ENCODE measurements at regions not wholly inside any gene's neighbourhood (a gene's known extent, or its start where the extent isn't known, plus 50 kb on each side); places are given as distances from the start of the nearest gene placed in this dataset.

GRCh38 chr13:83221256-83221655 lies 661.0 kb downstream of the SLITRK1 start:
- POLR2A ChIA-PET = no interaction called here
- no peaks in the 10 kb centered on the region for H3K27me3 ChIP-seq (replicated peaks in 2 of 5; ENCODE audit: control insufficient read depth in 4 of 5, insufficient read depth in 5 of 5, low read length in 4 of 5)
- H3K9me3 ChIP-seq (ENCODE audit: control extremely low read depth in 1 of 5, control insufficient read depth in 4 of 5, insufficient read depth in 2 of 5, low read depth in 1 of 5, low read length in 4 of 5) = no peaks in the 10 kb centered on the region
- peaks cover 0 to 2% (median 0%) of the 10 kb centered on the region in 4 experiments for H3K4me1 ChIP-seq (ENCODE audit: control extremely low read depth in 1 of 4, control insufficient read depth in 4 of 4, insufficient read depth in 4 of 4, low read length in 3 of 4)
- no peak overlapping the region for H3K27ac ChIP-seq (ENCODE audit: insufficient read depth in 1 of 2, low read depth in 1 of 2, low read length in 2 of 2, poor library complexity in 1 of 2, severe bottlenecking in 2 of 2)
- peak; percentile 9 to 36 (median 36) for DNase-seq
- no peak overlapping the region for H3K4me3 ChIP-seq (ENCODE audit: control insufficient read depth in 1 of 7, extremely low read depth in 1 of 7, insufficient read depth in 4 of 7, low read depth in 2 of 7, low read length in 6 of 7)
- 89% methylated on average over 1 of the region's 1 CpG for WGBS (ENCODE audit: insufficient coverage)
- H3K36me3 ChIP-seq (ENCODE audit: control insufficient read depth in 4 of 4, insufficient read depth in 4 of 4, low read length in 3 of 4) = no peaks in the 10 kb centered on the region
- CTCF ChIA-PET = interaction anchor here (0.7 kb wide), 1 partner anchor 1388 kb away, joined by 3 read pairs; no protein-coding TSS in a partner anchor

DNA sequence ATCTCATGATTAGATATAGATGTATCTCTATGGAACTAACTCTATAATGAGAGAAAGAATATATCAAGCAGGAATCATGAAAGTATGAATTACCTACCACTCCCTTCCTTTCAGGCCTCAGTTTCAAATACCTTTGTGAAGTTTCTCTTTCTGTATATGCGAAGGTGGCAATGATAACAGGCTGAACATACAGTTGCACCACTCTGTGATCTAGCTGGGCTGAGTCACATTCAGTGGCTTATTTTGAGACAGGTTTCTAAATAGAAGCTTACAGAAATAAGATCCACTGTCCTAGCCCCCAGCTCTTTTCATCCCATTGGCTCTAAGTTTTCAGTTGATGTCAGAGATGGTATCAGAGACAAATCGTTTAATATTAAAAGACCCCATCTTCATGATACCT lies 662.0 kb downstream of the SLITRK1 start:
- 100% methylated on average over 1 of the region's 2 CpGs for WGBS (ENCODE audit: insufficient coverage)
- Histone ChIP-seq H3K36me3 (ENCODE audit: control insufficient read depth in 4 of 4, insufficient read depth in 4 of 4, low read length in 3 of 4) (no peaks in the 10 kb centered on the region), H3K4me3 (ENCODE audit: control insufficient read depth in 1 of 7, extremely low read depth in 1 of 7, insufficient read depth in 4 of 7, low read depth in 2 of 7, low read length in 6 of 7) (no peak overlapping the region), H3K4me1 (ENCODE audit: control extremely low read depth in 1 of 4, control insufficient read depth in 4 of 4, insufficient read depth in 4 of 4, low read length in 3 of 4) (peaks cover 0 to 2% (median 0%) of the 10 kb centered on the region in 4 experiments), H3K27ac (ENCODE audit: insufficient read depth in 1 of 2, low read depth in 1 of 2, low read length in 2 of 2, poor library complexity in 1 of 2, severe bottlenecking in 2 of 2) (no peak overlapping the region), H3K9me3 (ENCODE audit: control extremely low read depth in 1 of 5, control insufficient read depth in 4 of 5, insufficient read depth in 2 of 5, low read depth in 1 of 5, low read length in 4 of 5) (no peaks in the 10 kb centered on the region), H3K27me3 (replicated peaks in 2 of 5; ENCODE audit: control insufficient read depth in 4 of 5, insufficient read depth in 5 of 5, low read length in 4 of 5) (no peaks in the 10 kb centered on the region)
- no peak for DNase-seq
- ChIA-PET POLR2A (no interaction called here), CTCF (no interaction called here)

GRCh38 chr13:83219832-83220231 lies 662.4 kb downstream of the SLITRK1 start:
- H3K27me3 ChIP-seq (replicated peaks in 2 of 5; ENCODE audit: control insufficient read depth in 4 of 5, insufficient read depth in 5 of 5, low read length in 4 of 5) = no peaks in the 10 kb centered on the region
- H3K36me3 ChIP-seq (ENCODE audit: control insufficient read depth in 4 of 4, insufficient read depth in 4 of 4, low read length in 3 of 4) = no peaks in the 10 kb centered on the region
- no peak overlapping the region for H3K4me3 ChIP-seq (ENCODE audit: control insufficient read depth in 1 of 7, extremely low read depth in 1 of 7, insufficient read depth in 4 of 7, low read depth in 2 of 7, low read length in 6 of 7)
- CTCF ChIA-PET = no interaction called here
- H3K9me3 ChIP-seq (ENCODE audit: control extremely low read depth in 1 of 5, control insufficient read depth in 4 of 5, insufficient read depth in 2 of 5, low read depth in 1 of 5, low read length in 4 of 5) = no peaks in the 10 kb centered on the region
- POLR2A ChIA-PET = no interaction called here
- H3K4me1 ChIP-seq (ENCODE audit: control extremely low read depth in 1 of 4, control insufficient read depth in 4 of 4, insufficient read depth in 4 of 4, low read length in 3 of 4) = peaks cover 0 to 2% (median 0%) of the 10 kb centered on the region in 4 experiments
- 96% methylated on average over 3 of the region's 3 CpGs for WGBS (ENCODE audit: insufficient coverage)
- no peak for DNase-seq
- no peak overlapping the region for H3K27ac ChIP-seq (ENCODE audit: insufficient read depth in 1 of 2, low read depth in 1 of 2, low read length in 2 of 2, poor library complexity in 1 of 2, severe bottlenecking in 2 of 2)

DNA sequence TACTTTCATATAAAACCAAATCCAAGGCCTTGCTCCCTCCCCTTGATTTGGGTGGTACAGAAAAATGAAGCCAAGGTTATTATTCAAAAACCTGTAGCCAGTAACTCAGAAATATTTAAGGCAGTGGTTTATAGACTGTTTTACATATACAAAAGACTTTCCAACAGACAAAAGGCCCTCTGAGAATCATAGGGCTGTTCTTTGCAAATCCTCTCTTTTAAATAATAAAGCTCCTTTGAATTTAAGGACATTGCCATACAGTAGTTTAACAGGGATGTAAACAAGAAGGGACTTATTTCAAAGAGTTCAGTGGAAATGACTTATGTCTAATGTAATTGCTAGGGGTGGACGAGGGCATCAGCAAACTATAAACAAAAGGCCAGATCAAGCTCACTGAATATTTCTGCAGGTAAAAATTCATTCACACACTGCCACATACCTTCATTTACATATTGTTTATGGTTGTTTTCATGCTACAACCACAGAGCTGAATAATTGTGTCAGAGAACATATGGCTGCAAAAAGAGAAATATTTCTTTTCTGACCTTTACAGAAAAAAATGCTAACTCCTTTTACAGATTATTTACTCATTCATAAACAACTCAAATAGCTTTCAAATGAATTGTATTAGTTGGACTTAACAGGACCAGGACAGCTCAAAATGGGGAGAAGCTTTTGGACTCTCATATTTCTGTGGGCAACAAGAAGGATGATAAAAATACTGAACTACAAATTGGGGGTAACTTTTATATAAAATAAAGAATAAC lies 665.6 kb downstream of the SLITRK1 start:
- no peak for DNase-seq
- H3K27me3 ChIP-seq (replicated peaks in 2 of 5; ENCODE audit: control insufficient read depth in 4 of 5, insufficient read depth in 5 of 5, low read length in 4 of 5) = no peaks in the 10 kb centered on the region
- no CpG with 5 or more reads among the region's 1 CpG for WGBS (ENCODE audit: insufficient coverage)
- no peak overlapping the region for H3K4me3 ChIP-seq (ENCODE audit: control insufficient read depth in 1 of 7, extremely low read depth in 1 of 7, insufficient read depth in 4 of 7, low read depth in 2 of 7, low read length in 6 of 7)
- H3K36me3 ChIP-seq (ENCODE audit: control insufficient read depth in 4 of 4, insufficient read depth in 4 of 4, low read length in 3 of 4) = no peaks in the 10 kb centered on the region
- H3K9me3 ChIP-seq (ENCODE audit: control extremely low read depth in 1 of 5, control insufficient read depth in 4 of 5, insufficient read depth in 2 of 5, low read depth in 1 of 5, low read length in 4 of 5) = peaks cover 0 to 6% (median 0%) of the 10 kb centered on the region in 5 experiments
- POLR2A ChIA-PET = no interaction called here
- no peak overlapping the region for H3K27ac ChIP-seq (ENCODE audit: insufficient read depth in 1 of 2, low read depth in 1 of 2, low read length in 2 of 2, poor library complexity in 1 of 2, severe bottlenecking in 2 of 2)
- CTCF ChIA-PET = no interaction called here
- H3K4me1 ChIP-seq (ENCODE audit: control extremely low read depth in 1 of 4, control insufficient read depth in 4 of 4, insufficient read depth in 4 of 4, low read length in 3 of 4) = no peaks in the 10 kb centered on the region

- Histone ChIP-seq H3K27me3 (replicated peaks in 2 of 5; ENCODE audit: control insufficient read depth in 4 of 5, insufficient read depth in 5 of 5, low read length in 4 of 5) (no peaks in the 10 kb centered on the region), H3K4me3 (ENCODE audit: control insufficient read depth in 1 of 7, extremely low read depth in 1 of 7, insufficient read depth in 4 of 7, low read depth in 2 of 7, low read length in 6 of 7) (no peak overlapping the region), H3K27ac (ENCODE audit: insufficient read depth in 1 of 2, low read depth in 1 of 2, low read length in 2 of 2, poor library complexity in 1 of 2, severe bottlenecking in 2 of 2) (no peak overlapping the region), H3K4me1 (ENCODE audit: control extremely low read depth in 1 of 4, control insufficient read depth in 4 of 4, insufficient read depth in 4 of 4, low read length in 3 of 4) (no peaks in the 10 kb centered on the region), H3K36me3 (ENCODE audit: control insufficient read depth in 4 of 4, insufficient read depth in 4 of 4, low read length in 3 of 4) (no peaks in the 10 kb centered on the region), H3K9me3 (ENCODE audit: control extremely low read depth in 1 of 5, control insufficient read depth in 4 of 5, insufficient read depth in 2 of 5, low read depth in 1 of 5, low read length in 4 of 5) (peaks cover 0 to 14% (median 2%) of the 10 kb centered on the region in 5 experiments)
- ChIA-PET POLR2A (no interaction called here), CTCF (no interaction called here)
- no CpG with 5 or more reads among the region's 1 CpG for WGBS (ENCODE audit: insufficient coverage)
- no peak for DNase-seq
Observed at GRCh38 chr13:83215627-83216026, 666.6 kb downstream of the SLITRK1 start.

DNA sequence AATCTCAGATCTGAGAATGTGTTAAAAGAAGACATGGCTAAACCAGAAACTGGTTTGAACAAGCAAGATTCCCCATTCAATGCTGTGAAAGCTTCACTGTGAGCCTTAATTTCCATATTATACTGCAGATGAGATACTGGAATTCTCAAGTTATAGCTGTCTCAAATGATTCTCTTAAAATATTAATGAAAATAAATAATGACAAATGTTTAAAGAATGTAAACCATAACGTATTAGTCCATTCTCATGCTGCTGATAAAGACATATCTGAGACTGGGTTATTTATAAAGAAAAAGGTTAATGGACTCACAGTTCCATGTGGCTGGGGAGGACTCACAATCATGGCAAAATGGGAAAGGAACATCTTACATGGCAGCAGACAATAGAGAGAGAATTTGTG lies 667.8 kb downstream of the SLITRK1 start:
- no peak overlapping the region for H3K27ac ChIP-seq (ENCODE audit: insufficient read depth in 1 of 2, low read depth in 1 of 2, low read length in 2 of 2, poor library complexity in 1 of 2, severe bottlenecking in 2 of 2)
- H3K4me1 ChIP-seq (ENCODE audit: control extremely low read depth in 1 of 4, control insufficient read depth in 4 of 4, insufficient read depth in 4 of 4, low read length in 3 of 4) = no peaks in the 10 kb centered on the region
- H3K4me3 ChIP-seq (ENCODE audit: control insufficient read depth in 1 of 7, extremely low read depth in 1 of 7, insufficient read depth in 4 of 7, low read depth in 2 of 7, low read length in 6 of 7) = no peak overlapping the region
- ChIA-PET CTCF (interaction anchor here (1.7 kb wide), 1 partner anchor 15 kb away, joined by 3 read pairs; no protein-coding TSS in a partner anchor), POLR2A (interaction anchor here (0.7 kb wide), 1 partner anchor 140 kb away, joined by 3 read pairs; no protein-coding TSS in a partner anchor)
- H3K27me3 ChIP-seq (replicated peaks in 2 of 5; ENCODE audit: control insufficient read depth in 4 of 5, insufficient read depth in 5 of 5, low read length in 4 of 5) = no peaks in the 10 kb centered on the region
- peaks cover 0 to 18% (median 5%) of the 10 kb centered on the region in 5 experiments for H3K9me3 ChIP-seq (ENCODE audit: control extremely low read depth in 1 of 5, control insufficient read depth in 4 of 5, insufficient read depth in 2 of 5, low read depth in 1 of 5, low read length in 4 of 5)
- no peaks in the 10 kb centered on the region for H3K36me3 ChIP-seq (ENCODE audit: control insufficient read depth in 4 of 4, insufficient read depth in 4 of 4, low read length in 3 of 4)
- no peak for DNase-seq
- 100% methylated on average over 1 of the region's 1 CpG for WGBS (ENCODE audit: insufficient coverage)

GRCh38 chr13:83211301-83211700 lies 671.0 kb downstream of the SLITRK1 start:
- ChIA-PET POLR2A (no interaction called here), CTCF (no interaction called here)
- no peak for DNase-seq
- Histone ChIP-seq H3K27me3 (replicated peaks in 2 of 5; ENCODE audit: control insufficient read depth in 4 of 5, insufficient read depth in 5 of 5, low read length in 4 of 5) (no peaks in the 10 kb centered on the region), H3K4me3 (ENCODE audit: control insufficient read depth in 1 of 7, extremely low read depth in 1 of 7, insufficient read depth in 4 of 7, low read depth in 2 of 7, low read length in 6 of 7) (no peak overlapping the region), H3K27ac (ENCODE audit: insufficient read depth in 1 of 2, low read depth in 1 of 2, low read length in 2 of 2, poor library complexity in 1 of 2, severe bottlenecking in 2 of 2) (no peak overlapping the region), H3K4me1 (ENCODE audit: control extremely low read depth in 1 of 4, control insufficient read depth in 4 of 4, insufficient read depth in 4 of 4, low read length in 3 of 4) (no peaks in the 10 kb centered on the region), H3K36me3 (ENCODE audit: control insufficient read depth in 4 of 4, insufficient read depth in 4 of 4, low read length in 3 of 4) (no peaks in the 10 kb centered on the region), H3K9me3 (ENCODE audit: control extremely low read depth in 1 of 5, control insufficient read depth in 4 of 5, insufficient read depth in 2 of 5, low read depth in 1 of 5, low read length in 4 of 5) (peaks cover 0 to 24% (median 6%) of the 10 kb centered on the region in 5 experiments)
- WGBS (ENCODE audit: insufficient coverage) = no CpG with 5 or more reads among the region's 1 CpG

Data from common myeloid progenitor, CD34-positive (primary cell).